BLaER1 (cell line): ENCODE measurements at regions not wholly inside any gene's neighbourhood (a gene's known extent, or its start where the extent isn't known, plus 50 kb on each side); places are given as distances from the start of the nearest gene placed in this dataset.

Experiments used
- H3K27ac ChIP-seq: shearing (Covaris generic); formaldehyde crosslinking; 2 replicates; pipeline ENCODE4 v1.8.1; 2022
- H3K27me3 ChIP-seq: shearing (Covaris generic); formaldehyde crosslinking; 2 replicates; pipeline ENCODE4 v1.8.1; 2022
- H3K36me3 ChIP-seq: shearing (Covaris generic); formaldehyde crosslinking; 2 replicates; pipeline ENCODE4 v1.8.1; 2022
- H3K4me1 ChIP-seq: shearing (Covaris generic); formaldehyde crosslinking; 2 replicates; pipeline ENCODE4 v1.8.1; 2022
- H3K4me2 ChIP-seq: shearing (Covaris generic); formaldehyde crosslinking; 2 replicates; pipeline ENCODE4 v1.8.1; 2022
- H3K4me3 ChIP-seq: shearing (Covaris generic); formaldehyde crosslinking; 2 replicates; pipeline ENCODE4 v1.8.1; 2022
- H3K9ac ChIP-seq: shearing (Covaris generic); formaldehyde crosslinking; 2 replicates; pipeline ENCODE4 v1.8.1; 2022
- H3K9me3 ChIP-seq: shearing (Covaris generic); formaldehyde crosslinking; 2 replicates; pipeline ENCODE4 v1.8.1; 2022
- H4K20me1 ChIP-seq: shearing (Covaris generic); formaldehyde crosslinking; 2 replicates; pipeline ENCODE4 v1.8.1; 2022
- Cebpa-rat ChIP-seq: shearing (Covaris generic); IDR thresholded peaks from 2 replicates; pipeline ENCODE4 v1.8.1; 2022

DNA sequence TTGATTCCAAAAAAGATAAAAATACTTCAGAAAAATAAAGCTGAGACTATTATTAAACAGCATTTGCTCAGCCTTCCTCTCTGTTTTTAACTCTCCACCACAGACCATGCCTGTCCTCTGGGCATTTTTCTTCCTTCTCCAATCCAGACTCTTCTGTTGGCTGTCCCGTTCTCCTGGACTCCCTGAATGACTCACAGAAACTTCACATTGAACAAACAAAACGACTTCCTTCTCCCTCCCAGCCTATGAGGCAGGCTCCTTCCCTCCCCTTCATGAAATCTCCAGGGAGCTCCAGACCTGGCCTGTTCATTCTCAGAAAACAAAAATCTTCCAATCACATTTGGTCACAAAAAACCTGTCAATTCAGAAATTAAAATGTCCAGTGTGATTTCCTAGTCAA, 421.3 kb downstream of the NPHP4 start:
- H3K4me3 ChIP-seq, result no peak overlapping the region

GRCh38 chr1:5568321-5568720, 423.9 kb downstream of the NPHP4 start:
- H3K4me1 ChIP-seq, result no peaks in the 10 kb centered on the region

More for the DNA sequence above, 421.3 kb downstream of the NPHP4 start:
- Histone ChIP-seq H3K9me3 (peaks cover 18% of the 10 kb centered on the region), H3K27me3 (no peaks in the 10 kb centered on the region), H4K20me1 (no peaks in the 10 kb centered on the region), H3K27ac (no peak overlapping the region), H3K4me1 (peaks cover 3% of the 10 kb centered on the region; the same call in 1 of the 2 replicates), H3K9ac (no peak overlapping the region), H3K36me3 (no peaks in the 10 kb centered on the region), H3K4me2 (no peak overlapping the region)
- no peak for TF ChIP-seq Cebpa-rat

DNA sequence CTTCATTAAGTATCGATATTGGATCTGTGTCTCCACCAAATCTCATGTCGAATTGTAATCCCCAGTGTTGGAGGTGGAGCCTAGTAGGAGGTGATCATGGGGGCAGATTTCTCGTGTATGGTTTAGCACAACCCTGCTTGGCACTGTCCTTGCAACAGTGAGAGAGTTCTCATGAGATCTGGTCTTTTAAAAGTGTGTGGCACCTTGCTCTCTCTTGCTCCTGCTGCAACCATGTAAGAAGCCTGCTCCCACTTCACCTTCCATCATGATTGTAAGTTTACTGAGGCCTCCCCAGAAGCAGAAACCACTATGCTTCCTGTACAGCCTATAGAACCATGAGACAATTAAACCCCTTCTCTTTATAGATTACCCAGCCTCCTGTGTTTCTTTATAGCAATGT, 424.4 kb downstream of the NPHP4 start:
- Histone ChIP-seq H3K36me3 (no peaks in the 10 kb centered on the region), H3K4me3 (no peak overlapping the region), H4K20me1 (no peaks in the 10 kb centered on the region), H3K9ac (no peak overlapping the region), H3K4me1 (no peaks in the 10 kb centered on the region), H3K27me3 (no peaks in the 10 kb centered on the region), H3K9me3 (peaks cover 18% of the 10 kb centered on the region), H3K27ac (no peak overlapping the region), H3K4me2 (no peak overlapping the region)
- no peak for TF ChIP-seq Cebpa-rat

More at GRCh38 chr1:5568321-5568720, 423.9 kb downstream of the NPHP4 start:
- Histone ChIP-seq H4K20me1 (no peaks in the 10 kb centered on the region), H3K27me3 (no peaks in the 10 kb centered on the region), H3K27ac (no peak overlapping the region), H3K4me2 (no peak overlapping the region), H3K4me3 (no peak overlapping the region), H3K36me3 (no peaks in the 10 kb centered on the region), H3K9me3 (peaks cover 18% of the 10 kb centered on the region), H3K9ac (no peak overlapping the region)
- no peak for TF ChIP-seq Cebpa-rat

GRCh38 chr1:5566924-5567323, 425.3 kb downstream of the NPHP4 start:
- Histone ChIP-seq H3K36me3 (no peaks in the 10 kb centered on the region), H3K27ac (no peak overlapping the region), H3K9ac (no peak overlapping the region), H3K4me3 (no peak overlapping the region), H3K27me3 (no peaks in the 10 kb centered on the region), H3K4me1 (no peaks in the 10 kb centered on the region), H3K4me2 (no peak overlapping the region), H4K20me1 (no peaks in the 10 kb centered on the region), H3K9me3 (peaks cover 18% of the 10 kb centered on the region)
- TF ChIP-seq Cebpa-rat, result no peak

GRCh38 chr1:5565281-5566125, 426.7 kb downstream of the NPHP4 start:
- TF ChIP-seq Cebpa-rat, result no peak
- Histone ChIP-seq H3K4me3 (no peak overlapping the region), H3K36me3 (no peaks in the 10 kb centered on the region), H3K9me3 (peaks cover 16% of the 10 kb centered on the region; the same call in 1 of the 2 replicates), H3K9ac (no peak overlapping the region), H3K4me1 (no peaks in the 10 kb centered on the region), H3K27ac (no peak overlapping the region), H3K4me2 (no peak overlapping the region), H3K27me3 (no peaks in the 10 kb centered on the region), H4K20me1 (no peaks in the 10 kb centered on the region)

DNA sequence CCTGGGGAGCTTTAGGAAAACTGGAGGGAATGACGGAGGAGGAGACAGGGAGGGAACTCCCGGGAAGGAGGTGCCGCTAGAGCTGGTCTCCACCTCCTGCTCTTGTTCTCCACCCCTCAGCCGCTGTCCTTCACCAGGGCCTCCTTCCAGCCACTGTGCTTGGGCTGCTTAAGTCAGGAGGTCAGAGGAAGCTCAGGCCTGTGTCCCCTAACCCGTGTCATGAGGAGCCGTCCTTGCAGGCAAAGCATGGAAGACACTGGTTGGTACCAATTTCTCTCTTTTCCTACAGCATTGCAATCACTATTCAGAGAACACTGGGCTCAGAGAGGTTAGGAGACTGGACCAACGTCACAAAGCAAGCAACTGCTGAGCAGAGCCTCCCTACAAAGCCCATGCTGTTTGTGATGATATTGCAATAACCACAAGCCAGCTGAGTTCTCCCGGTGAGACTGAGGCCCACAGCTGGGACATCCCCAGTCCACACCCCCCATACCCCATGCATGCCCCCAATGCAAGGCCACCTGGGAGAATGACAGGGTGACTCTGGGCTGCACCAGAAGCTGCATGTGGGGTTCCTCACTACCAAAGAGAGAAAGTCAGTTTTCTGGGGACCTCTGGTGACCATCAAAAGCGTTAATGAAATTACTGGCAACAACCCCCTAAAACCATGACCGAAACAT, 427.5 kb downstream of the NPHP4 start:
- Histone ChIP-seq H3K36me3 (no peaks in the 10 kb centered on the region), H3K4me1 (no peaks in the 10 kb centered on the region), H3K27ac (no peak overlapping the region), H4K20me1 (no peaks in the 10 kb centered on the region), H3K4me3 (no peak overlapping the region), H3K9ac (no peak overlapping the region), H3K4me2 (no peak overlapping the region), H3K27me3 (no peaks in the 10 kb centered on the region), H3K9me3 (peaks cover 15% of the 10 kb centered on the region; the same call in 1 of the 2 replicates)
- TF ChIP-seq Cebpa-rat, result no peak

GRCh38 chr1:5563861-5564577, 428.2 kb downstream of the NPHP4 start:
- no peak overlapping the region for H3K4me3 ChIP-seq
- H3K27ac ChIP-seq, result no peak overlapping the region
- H3K9me3 ChIP-seq, result peaks cover 18% of the 10 kb centered on the region; the same call in 1 of the 2 replicates
- no peak overlapping the region for H3K4me2 ChIP-seq
- no peak overlapping the region for H3K9ac ChIP-seq
- no peaks in the 10 kb centered on the region for H3K27me3 ChIP-seq
- no peaks in the 10 kb centered on the region for H4K20me1 ChIP-seq
- no peaks in the 10 kb centered on the region for H3K36me3 ChIP-seq
- H3K4me1 ChIP-seq, result no peaks in the 10 kb centered on the region
- TF ChIP-seq Cebpa-rat, result no peak

GRCh38 chr1:5562769-5563168, 429.5 kb downstream of the NPHP4 start:
- no peak for TF ChIP-seq Cebpa-rat
- H3K36me3 ChIP-seq, result no peaks in the 10 kb centered on the region

GRCh38 chr1:5562331-5562730, 429.9 kb downstream of the NPHP4 start:
- Histone ChIP-seq H3K4me1 (no peaks in the 10 kb centered on the region), H3K9ac (no peak overlapping the region), H3K4me3 (no peak overlapping the region), H3K27me3 (no peaks in the 10 kb centered on the region), H3K27ac (no peak overlapping the region), H3K4me2 (no peak overlapping the region), H3K36me3 (no peaks in the 10 kb centered on the region), H3K9me3 (peaks cover 23% of the 10 kb centered on the region), H4K20me1 (no peaks in the 10 kb centered on the region)
- TF ChIP-seq Cebpa-rat, result no peak

More at GRCh38 chr1:5562769-5563168, 429.5 kb downstream of the NPHP4 start:
- H3K4me3 ChIP-seq, result no peak overlapping the region
- no peaks in the 10 kb centered on the region for H3K27me3 ChIP-seq
- H3K27ac ChIP-seq, result no peak overlapping the region
- H4K20me1 ChIP-seq, result no peaks in the 10 kb centered on the region
- H3K4me1 ChIP-seq, result no peaks in the 10 kb centered on the region
- H3K9me3 ChIP-seq, result peaks cover 22% of the 10 kb centered on the region
- H3K4me2 ChIP-seq, result no peak overlapping the region
- H3K9ac ChIP-seq, result no peak overlapping the region
